ENCODE measurements at regions not wholly inside any gene's neighbourhood (a gene's known extent, or its start where the extent isn't known, plus 50 kb on each side); places are given as distances from the start of the nearest gene placed in this dataset.

DNA sequence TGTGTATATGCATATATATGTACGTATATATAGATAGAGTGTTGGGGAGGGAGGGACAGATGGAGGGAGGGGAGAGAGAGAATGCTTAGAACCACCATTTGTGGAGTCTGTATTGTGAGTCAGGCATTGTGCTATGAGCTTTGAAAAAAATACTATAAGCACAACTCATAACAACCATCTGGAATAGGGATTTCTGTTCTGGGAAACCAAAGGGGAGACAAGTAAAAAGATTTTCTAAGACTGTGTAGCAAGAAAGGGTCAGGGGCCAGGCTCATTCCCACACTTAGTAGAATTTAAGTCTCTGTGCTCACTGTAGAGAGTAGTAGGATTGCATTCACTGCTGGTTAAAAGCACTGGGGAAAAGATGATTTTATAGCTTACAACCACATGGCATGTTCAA, 202.3 kb upstream of the SGCD start:
- H3K9me3 ChIP-seq (ENCODE audit: control insufficient read depth, insufficient read depth, low read depth, low read length) = no peaks in the 10 kb centered on the region
- H3K27me3 ChIP-seq (ENCODE audit: control insufficient read depth, insufficient read depth, low read length) = no peaks in the 10 kb centered on the region
- no peak overlapping the region for H3K27ac ChIP-seq (ENCODE audit: low read length)
- H3K4me1 ChIP-seq (ENCODE audit: control insufficient read depth, insufficient read depth, low read length) = no peaks in the 10 kb centered on the region
- no peak for TF ChIP-seq POLR2AphosphoS5 (IDR thresholded peaks at IDR 0.05; ENCODE audit: low read depth, low read length)
- no peak for TF ChIP-seq SIN3A (IDR thresholded peaks at IDR 0.05; ENCODE audit: borderline replicate concordance, insufficient read depth, low read depth, low read length)
- TF ChIP-seq TCF7L2 (IDR thresholded peaks at IDR 0.05; ENCODE audit: low read depth, low read length) = no peak
- no peak for TF ChIP-seq REST (IDR thresholded peaks at IDR 0.05; ENCODE audit: insufficient read depth in 1 of 2, low read depth in 2 of 2, low read length in 1 of 2)
- TF ChIP-seq CTCF (IDR thresholded peaks at IDR 0.05) = no peak
- BruUV-seq (replicated peaks) = no TSS peak
- DNase-seq (ENCODE audit: low read depth, low spot score) (no peak), ATAC-seq (no peak)
- in situ Hi-C loops (cut with HindIII; ENCODE audit: low pct_unique_long_range_greater_than_20kb, low sequenced_read_pairs) (no loop called here), intact Hi-C loops (cut with micrococcal nuclease; ENCODE audit: unreplicated experiment) (no loop called here)
- no peaks in the 10 kb centered on the region for H3K36me3 ChIP-seq (ENCODE audit: control insufficient read depth, insufficient read depth, low read length)
- POLR2A ChIA-PET = no interaction called here
- no peak overlapping the region for H3K4me3 ChIP-seq (ENCODE audit: low read depth in 2 of 2, low read length in 2 of 2)
- CTCF ChIA-PET = no interaction called here

DNA sequence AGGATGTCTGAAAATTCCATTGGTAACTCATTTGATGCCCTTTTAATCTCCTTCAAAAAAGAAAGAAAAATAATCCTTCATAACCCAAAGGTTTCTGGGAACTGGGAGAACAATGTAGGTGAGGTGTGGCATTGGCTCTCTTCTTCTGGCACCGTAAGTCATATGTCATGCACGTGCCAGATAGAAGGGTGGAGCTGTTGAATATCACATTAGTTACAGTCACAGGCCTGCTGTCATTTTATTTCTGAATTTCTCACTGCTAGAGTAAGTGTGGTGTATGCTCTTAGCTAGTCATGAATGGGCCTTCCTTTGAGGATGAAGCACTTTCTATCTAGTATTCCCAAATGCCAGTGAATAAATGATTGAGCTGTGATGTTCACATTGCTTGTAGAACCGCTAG, 201.8 kb upstream of the SGCD start:
- H3K4me3 ChIP-seq (ENCODE audit: low read depth in 2 of 2, low read length in 2 of 2) = no peak overlapping the region
- POLR2A ChIA-PET = no interaction called here
- intact Hi-C loops (cut with micrococcal nuclease; ENCODE audit: unreplicated experiment) = no loop called here
- TF ChIP-seq REST (IDR thresholded peaks at IDR 0.05; ENCODE audit: insufficient read depth in 1 of 2, low read depth in 2 of 2, low read length in 1 of 2) (no peak), CTCF (IDR thresholded peaks at IDR 0.05) (no peak), POLR2AphosphoS5 (IDR thresholded peaks at IDR 0.05; ENCODE audit: low read depth, low read length) (no peak), TCF7L2 (IDR thresholded peaks at IDR 0.05; ENCODE audit: low read depth, low read length) (no peak), SIN3A (IDR thresholded peaks at IDR 0.05; ENCODE audit: borderline replicate concordance, insufficient read depth, low read depth, low read length) (no peak)
- DNase-seq (ENCODE audit: low read depth, low spot score) = no peak
- H3K36me3 ChIP-seq (ENCODE audit: control insufficient read depth, insufficient read depth, low read length) = no peaks in the 10 kb centered on the region
- H3K9me3 ChIP-seq (ENCODE audit: control insufficient read depth, insufficient read depth, low read depth, low read length) = no peaks in the 10 kb centered on the region
- in situ Hi-C loops (cut with HindIII; ENCODE audit: low pct_unique_long_range_greater_than_20kb, low sequenced_read_pairs) = no loop called here
- H3K27ac ChIP-seq (ENCODE audit: low read length) = no peak overlapping the region
- no peak for ATAC-seq
- no peaks in the 10 kb centered on the region for H3K4me1 ChIP-seq (ENCODE audit: control insufficient read depth, insufficient read depth, low read length)
- BruUV-seq (replicated peaks) = no TSS peak
- no peaks in the 10 kb centered on the region for H3K27me3 ChIP-seq (ENCODE audit: control insufficient read depth, insufficient read depth, low read length)
- CTCF ChIA-PET = no interaction called here
